Neural progenitor cell (in vitro differentiated cells): ENCODE measurements at regions not wholly inside any gene's neighbourhood (a gene's known extent, or its start where the extent isn't known, plus 50 kb on each side); places are given as distances from the start of the nearest gene placed in this dataset.

ENCODE experiments used
- DNase-seq: peaks from one replicate; pipeline ENCODE4 v3.0.0-alpha.2; 2016; ENCODE audit warnings: low spot score
- H2AFZ ChIP-seq: fragments of 200-600 bp; sonication (generic); replicated peaks from 2 replicates; pipeline ENCODE4 v1.6.1; 2016; ENCODE audit warnings: antibody characterized with exemption
- H3F3A ChIP-seq: fragments of 200-600 bp; sonication (generic); 2 replicates; pipeline ENCODE4 v1.6.1; 2016; ENCODE audit warnings: antibody characterized with exemption, low read depth
- H3K27ac ChIP-seq: fragments of 200-600 bp; sonication (generic); 2 replicates; pipeline ENCODE4 v1.5.1; 2016; ENCODE audit warnings: mild to moderate bottlenecking
- H3K27me3 ChIP-seq: fragments of 200-600 bp; sonication (generic); 2 replicates; pipeline ENCODE4 v1.6.1; 2016; ENCODE audit warnings: mild to moderate bottlenecking, moderate library complexity
- H3K36me3 ChIP-seq: fragments of 200-600 bp; sonication (generic); 2 replicates; pipeline ENCODE4 v1.5.1; 2016
- H3K4me1 ChIP-seq: fragments of 200-600 bp; sonication (generic); 2 replicates; pipeline ENCODE4 v1.6.1; 2016; ENCODE audit warnings: mixed run types
- H3K4me2 ChIP-seq: fragments of 200-600 bp; sonication (generic); 2 replicates; pipeline ENCODE4 v1.6.1; 2016
- H3K4me3 ChIP-seq: fragments of 200-600 bp; sonication (generic); 2 replicates; pipeline ENCODE4 v1.5.1; 2016
- H3K79me2 ChIP-seq: fragments of 200-600 bp; sonication (generic); 2 replicates; pipeline ENCODE4 v1.6.1; 2016; ENCODE audit warnings: low read depth
- H3K9ac ChIP-seq: fragments of 200-600 bp; sonication (generic); 2 replicates; pipeline ENCODE4 v1.6.1; 2016
- H3K9me3 ChIP-seq: fragments of 200-600 bp; sonication (generic); 2 replicates; pipeline ENCODE4 v1.5.1; 2016; ENCODE audit warnings: low read depth
- H4K20me1 ChIP-seq: fragments of 200-600 bp; sonication (generic); 2 replicates; pipeline ENCODE4 v1.6.1; 2016; ENCODE audit warnings: low read depth
- H3K27ac Mint-ChIP-seq: 3 replicates; pipeline ENCODE4 v1.8.0; 2021; ENCODE audit warnings: mixed read lengths
- H3K27me3 Mint-ChIP-seq: 2 replicates; pipeline ENCODE4 v1.8.0; 2022; ENCODE audit warnings: low read depth, mild to moderate bottlenecking, inconsistent platforms, moderate library complexity, mixed read lengths; ENCODE audit not compliant: insufficient read depth
- H3K36me3 Mint-ChIP-seq: 3 replicates; pipeline ENCODE4 v1.8.0; 2021; ENCODE audit warnings: mixed read lengths
- H3K4me1 Mint-ChIP-seq: 3 replicates; pipeline ENCODE4 v1.8.0; 2021; ENCODE audit warnings: mixed read lengths
- H3K4me3 Mint-ChIP-seq: 3 replicates; pipeline ENCODE4 v1.8.0; 2021; ENCODE audit warnings: mild to moderate bottlenecking, moderate library complexity, mixed read lengths
- H3K9me3 Mint-ChIP-seq: 3 replicates; pipeline ENCODE4 v1.8.0; 2020; ENCODE audit warnings: mixed read lengths
- EZH2 ChIP-seq: fragments of 200-600 bp; sonication (generic); IDR thresholded peaks from 2 replicates; pipeline ENCODE4 v1.6.1; 2017; ENCODE audit warnings: antibody characterized with exemption, mild to moderate bottlenecking, moderate library complexity
- EZH2phosphoT487 ChIP-seq: fragments of 200-600 bp; sonication (generic); IDR thresholded peaks from 2 replicates; pipeline ENCODE4 v1.6.1; 2017; ENCODE audit warnings: antibody characterized with exemption
- TF ChIP-seq, protein P1 (sequence below): fragments of 200-600 bp; sonication (generic); IDR thresholded peaks from 2 replicates; pipeline ENCODE4 v1.5.1; 2017; ENCODE audit warnings: antibody characterized with exemption, mild to moderate bottlenecking

DNA sequence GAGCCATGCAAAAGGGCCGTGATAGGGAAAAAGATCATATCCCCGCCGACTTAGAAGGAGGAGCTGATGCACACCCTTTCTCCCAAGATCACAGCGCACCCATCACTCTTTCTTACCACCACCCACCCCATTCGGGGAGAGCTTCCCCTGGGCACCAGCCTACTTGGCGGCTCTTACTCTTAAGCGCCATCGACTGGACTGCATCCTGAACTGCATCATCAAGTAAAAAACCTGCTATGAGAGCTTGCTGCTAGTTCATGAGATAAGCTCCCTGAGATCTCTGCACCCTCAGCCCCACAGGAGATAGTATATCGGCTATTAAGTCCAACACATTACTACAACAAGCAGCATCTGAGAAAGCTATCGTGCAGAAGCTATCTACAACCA lies 125.1 kb downstream of the BARHL2 start:
- Mint-ChIP-seq H3K27me3 (no peaks in the 10 kb centered on the region), H3K9me3 (peaks cover 58% of the 10 kb centered on the region), H3K27ac (no peak overlapping the region), H3K4me1 (no peaks in the 10 kb centered on the region), H3K4me3 (no peak overlapping the region), H3K36me3 (no peaks in the 10 kb centered on the region)
- no peak overlapping the region for H3K4me3 ChIP-seq
- no peak for TF ChIP-seq EZH2
- no peak for TF ChIP-seq EZH2phosphoT487
- TF ChIP-seq, protein P1, sequence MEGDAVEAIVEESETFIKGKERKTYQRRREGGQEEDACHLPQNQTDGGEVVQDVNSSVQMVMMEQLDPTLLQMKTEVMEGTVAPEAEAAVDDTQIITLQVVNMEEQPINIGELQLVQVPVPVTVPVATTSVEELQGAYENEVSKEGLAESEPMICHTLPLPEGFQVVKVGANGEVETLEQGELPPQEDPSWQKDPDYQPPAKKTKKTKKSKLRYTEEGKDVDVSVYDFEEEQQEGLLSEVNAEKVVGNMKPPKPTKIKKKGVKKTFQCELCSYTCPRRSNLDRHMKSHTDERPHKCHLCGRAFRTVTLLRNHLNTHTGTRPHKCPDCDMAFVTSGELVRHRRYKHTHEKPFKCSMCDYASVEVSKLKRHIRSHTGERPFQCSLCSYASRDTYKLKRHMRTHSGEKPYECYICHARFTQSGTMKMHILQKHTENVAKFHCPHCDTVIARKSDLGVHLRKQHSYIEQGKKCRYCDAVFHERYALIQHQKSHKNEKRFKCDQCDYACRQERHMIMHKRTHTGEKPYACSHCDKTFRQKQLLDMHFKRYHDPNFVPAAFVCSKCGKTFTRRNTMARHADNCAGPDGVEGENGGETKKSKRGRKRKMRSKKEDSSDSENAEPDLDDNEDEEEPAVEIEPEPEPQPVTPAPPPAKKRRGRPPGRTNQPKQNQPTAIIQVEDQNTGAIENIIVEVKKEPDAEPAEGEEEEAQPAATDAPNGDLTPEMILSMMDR, result peak; percentile 34
- no peaks in the 10 kb centered on the region for H3F3A ChIP-seq
- H4K20me1 ChIP-seq, result no peaks in the 10 kb centered on the region
- no peaks in the 10 kb centered on the region for H3K4me1 ChIP-seq
- H3K9me3 ChIP-seq, result peaks cover 10% of the 10 kb centered on the region
- peaks cover 4% of the 10 kb centered on the region for H3K36me3 ChIP-seq
- no peaks in the 10 kb centered on the region for H3K27me3 ChIP-seq
- H3K27ac ChIP-seq, result no peak overlapping the region
- no peaks in the 10 kb centered on the region for H3K79me2 ChIP-seq
- peak; percentile 28 for DNase-seq
- H3K4me2 ChIP-seq, result no peak overlapping the region
- no peak overlapping the region for H3K9ac ChIP-seq
- H2AFZ ChIP-seq, result no peak overlapping the region

DNA sequence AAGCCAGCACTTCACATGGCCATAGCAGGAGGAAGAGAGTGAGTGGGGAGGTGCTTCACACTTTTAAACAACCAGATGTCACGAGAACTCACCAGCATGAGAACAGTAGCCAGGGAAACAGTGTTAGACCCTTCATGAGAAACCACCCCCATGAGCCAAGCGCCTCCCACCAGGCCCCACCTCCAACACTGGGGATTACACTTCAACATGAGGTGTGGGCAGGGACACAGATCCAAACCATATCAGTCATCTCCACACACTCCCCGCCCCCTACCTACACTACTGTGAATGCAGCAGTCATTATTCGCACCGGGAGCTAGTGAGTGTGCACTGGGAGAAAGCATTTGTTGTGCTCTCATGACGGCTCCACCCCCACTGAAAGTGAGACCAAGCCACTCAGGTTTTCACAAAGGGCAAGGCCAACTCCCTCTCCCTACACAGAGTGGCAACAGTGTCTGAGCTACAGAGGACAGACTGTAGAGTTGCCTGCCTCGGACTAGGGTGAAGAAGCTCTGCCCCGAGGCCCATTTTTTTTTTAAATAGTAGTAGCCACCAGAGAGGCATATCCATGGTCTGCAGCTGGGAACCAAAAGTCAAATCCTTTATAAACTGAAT lies 125.6 kb downstream of the BARHL2 start:
- H3K27ac ChIP-seq, result no peak overlapping the region
- H3K9me3 Mint-ChIP-seq, result peaks cover 61% of the 10 kb centered on the region
- no peak overlapping the region for H3K4me3 Mint-ChIP-seq
- no peaks in the 10 kb centered on the region for H4K20me1 ChIP-seq
- no peak overlapping the region for H3K27ac Mint-ChIP-seq
- no peak overlapping the region for H2AFZ ChIP-seq
- H3F3A ChIP-seq, result no peaks in the 10 kb centered on the region
- H3K27me3 Mint-ChIP-seq, result no peaks in the 10 kb centered on the region
- no peaks in the 10 kb centered on the region for H3K4me1 Mint-ChIP-seq
- peaks cover 4% of the 10 kb centered on the region for H3K36me3 ChIP-seq
- no peak overlapping the region for H3K4me3 ChIP-seq
- no peaks in the 10 kb centered on the region for H3K27me3 ChIP-seq
- H3K9me3 ChIP-seq, result peaks cover 5% of the 10 kb centered on the region
- no peaks in the 10 kb centered on the region for H3K4me1 ChIP-seq
- no peak overlapping the region for H3K4me2 ChIP-seq
- H3K79me2 ChIP-seq, result no peaks in the 10 kb centered on the region
- H3K9ac ChIP-seq, result no peak overlapping the region
- no peak for DNase-seq
- no peaks in the 10 kb centered on the region for H3K36me3 Mint-ChIP-seq
- TF ChIP-seq, protein P1, result no peak
- no peak for TF ChIP-seq EZH2

DNA sequence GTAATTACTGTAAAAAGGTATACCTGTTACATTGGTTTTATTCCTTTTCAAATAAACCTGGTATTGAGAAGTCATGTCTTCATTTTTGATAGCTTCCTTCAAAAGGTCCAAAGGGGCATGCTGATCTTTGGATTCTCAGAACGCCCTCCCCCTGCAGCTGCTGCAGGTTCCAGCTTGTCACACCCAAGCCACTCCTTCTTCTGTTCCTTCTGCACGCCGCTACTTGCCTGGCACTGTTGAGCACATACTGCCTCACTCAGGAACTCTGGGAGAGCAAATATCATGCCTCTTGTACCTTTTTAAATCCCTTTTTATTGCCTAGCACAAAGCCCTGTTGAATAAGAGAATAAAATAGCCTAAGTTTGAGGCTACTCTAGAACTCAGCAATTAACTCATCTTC lies 136.9 kb downstream of the BARHL2 start:
- Histone ChIP-seq H3K27ac (no peak overlapping the region), H3K4me3 (no peak overlapping the region), H3K9ac (no peak overlapping the region), H2AFZ (no peak overlapping the region), H3F3A (no peaks in the 10 kb centered on the region), H3K9me3 (no peaks in the 10 kb centered on the region), H3K36me3 (no peaks in the 10 kb centered on the region), H3K79me2 (no peaks in the 10 kb centered on the region), H4K20me1 (no peaks in the 10 kb centered on the region), H3K27me3 (no peaks in the 10 kb centered on the region), H3K4me1 (no peaks in the 10 kb centered on the region), H3K4me2 (no peak overlapping the region)
- no peak for DNase-seq
- Mint-ChIP-seq H3K4me1 (no peaks in the 10 kb centered on the region), H3K9me3 (peaks cover 4% of the 10 kb centered on the region), H3K27ac (no peak overlapping the region), H3K4me3 (no peak overlapping the region), H3K27me3 (peaks cover 2% of the 10 kb centered on the region), H3K36me3 (no peaks in the 10 kb centered on the region)
- TF ChIP-seq, protein P1, result no peak
- TF ChIP-seq EZH2phosphoT487 (no peak), EZH2 (no peak)
